ENCODE measurements at regions not wholly inside any gene's neighbourhood (a gene's known extent, or its start where the extent isn't known, plus 50 kb on each side); places are given as distances from the start of the nearest gene placed in this dataset.

DNA sequence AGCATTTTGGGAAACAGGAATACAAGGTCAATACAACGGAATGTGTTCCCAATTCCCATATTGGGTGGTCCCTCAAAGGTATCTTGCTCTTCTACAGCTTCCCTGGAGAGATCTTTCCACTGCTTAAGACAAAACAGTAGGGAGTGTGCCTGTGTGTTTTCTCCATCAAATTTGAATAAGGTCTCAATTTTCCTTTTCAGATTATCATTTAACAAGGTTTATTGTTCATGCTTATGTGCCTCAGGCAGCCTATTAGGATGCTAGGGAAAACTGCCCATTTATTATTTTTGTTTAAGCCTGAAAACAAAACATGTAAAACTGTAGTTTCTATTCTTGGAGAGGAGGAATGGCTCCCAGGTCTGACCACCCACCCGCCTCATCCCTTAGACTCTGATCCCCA lies 622.7 kb downstream of the LMO4 start:
- peaks cover 13% of the 10 kb centered on the region for H3K4me1 Mint-ChIP-seq (ENCODE audit: low read depth)
- intact Hi-C loops (cut with micrococcal nuclease) = no loop called here
- H3K27me3 Mint-ChIP-seq = peaks cover 1% of the 10 kb centered on the region
- no peak overlapping the region for H3K27ac Mint-ChIP-seq
- no peaks in the 10 kb centered on the region for H3K36me3 Mint-ChIP-seq (ENCODE audit: low read depth)
- no peak overlapping the region for H3K4me3 Mint-ChIP-seq
- no peaks in the 10 kb centered on the region for H3K9me3 Mint-ChIP-seq

DNA sequence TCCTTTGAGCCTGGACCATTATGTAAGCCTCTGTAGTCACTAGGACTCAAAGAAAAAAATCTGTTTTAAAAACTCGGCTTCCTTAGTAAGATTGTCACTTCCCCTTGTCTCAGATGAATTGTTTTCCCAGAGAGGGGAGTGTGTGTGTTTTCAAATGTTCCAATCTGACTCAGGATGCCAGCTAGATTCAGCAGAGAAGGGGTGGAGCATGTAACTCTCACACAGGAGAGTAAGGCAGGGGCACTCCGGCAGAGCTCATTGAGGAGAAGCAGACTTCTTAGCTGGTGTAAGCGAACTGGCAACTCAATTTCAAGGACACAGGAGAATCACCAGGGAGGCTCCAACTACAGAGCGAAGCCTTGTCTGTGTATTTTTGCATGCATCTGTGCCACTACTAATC lies 623.2 kb downstream of the LMO4 start:
- Mint-ChIP-seq H3K36me3 (ENCODE audit: low read depth) (no peaks in the 10 kb centered on the region), H3K4me1 (ENCODE audit: low read depth) (peaks cover 13% of the 10 kb centered on the region), H3K27me3 (peaks cover 1% of the 10 kb centered on the region), H3K4me3 (no peak overlapping the region), H3K27ac (no peak overlapping the region), H3K9me3 (no peaks in the 10 kb centered on the region)
- intact Hi-C loops (cut with micrococcal nuclease) = loop anchor here (2.0 kb wide), 2 partner anchors 625 to 819 kb away; no protein-coding TSS in a partner anchor

GRCh38 chr1:87953121-87953520 lies 624.4 kb downstream of the LMO4 start:
- Mint-ChIP-seq H3K4me1 (ENCODE audit: low read depth) (peaks cover 13% of the 10 kb centered on the region), H3K4me3 (no peak overlapping the region), H3K27ac (no peak overlapping the region), H3K27me3 (peaks cover 1% of the 10 kb centered on the region), H3K36me3 (ENCODE audit: low read depth) (no peaks in the 10 kb centered on the region), H3K9me3 (no peaks in the 10 kb centered on the region)
- intact Hi-C loops (cut with micrococcal nuclease) = loop anchor here (1.0 to 2.0 kb wide), 3 partner anchors 626 to 820 kb away; no protein-coding TSS in a partner anchor

DNA sequence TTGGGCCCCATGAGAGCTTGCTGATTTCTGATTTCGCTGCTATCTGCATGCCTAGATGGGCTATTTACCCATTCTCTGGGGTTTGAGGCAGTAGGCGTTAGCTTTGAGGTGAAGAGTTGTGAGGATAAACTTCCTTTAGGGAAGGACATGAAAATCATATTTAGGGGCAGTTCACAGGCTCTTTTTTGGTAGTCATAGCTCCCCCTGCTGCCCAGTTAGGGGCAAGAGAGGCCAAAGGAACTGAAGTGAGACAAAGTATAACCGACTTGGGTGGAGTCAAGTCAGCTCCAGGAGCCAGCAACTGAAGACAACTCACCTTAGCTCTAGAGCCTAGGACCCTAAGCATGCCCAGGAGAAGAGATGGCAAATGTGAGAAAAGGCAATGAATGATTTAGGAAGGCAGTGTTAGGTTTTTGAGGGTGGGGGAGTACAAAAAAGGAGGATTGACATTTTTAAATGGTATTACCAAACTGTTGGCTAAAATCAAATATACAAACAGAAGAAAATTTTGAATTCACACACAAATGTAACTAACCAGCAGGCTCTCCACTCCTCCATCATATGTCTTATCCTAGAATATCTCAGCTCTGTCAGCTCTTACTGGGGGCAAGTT lies 625.2 kb downstream of the LMO4 start:
- no peaks in the 10 kb centered on the region for H3K9me3 Mint-ChIP-seq
- H3K4me1 Mint-ChIP-seq (ENCODE audit: low read depth) = peaks cover 13% of the 10 kb centered on the region
- H3K27ac Mint-ChIP-seq = no peak overlapping the region
- intact Hi-C loops (cut with micrococcal nuclease) = loop anchor here (1.0 to 2.0 kb wide), 3 partner anchors 627 to 821 kb away; no protein-coding TSS in a partner anchor
- H3K4me3 Mint-ChIP-seq = no peak overlapping the region
- H3K27me3 Mint-ChIP-seq = peaks cover 1% of the 10 kb centered on the region
- no peaks in the 10 kb centered on the region for H3K36me3 Mint-ChIP-seq (ENCODE audit: low read depth)

GRCh38 chr1:87955038-87955437 lies 626.4 kb downstream of the LMO4 start:
- Mint-ChIP-seq H3K4me3 (no peak overlapping the region), H3K27me3 (peaks cover 1% of the 10 kb centered on the region)

DNA sequence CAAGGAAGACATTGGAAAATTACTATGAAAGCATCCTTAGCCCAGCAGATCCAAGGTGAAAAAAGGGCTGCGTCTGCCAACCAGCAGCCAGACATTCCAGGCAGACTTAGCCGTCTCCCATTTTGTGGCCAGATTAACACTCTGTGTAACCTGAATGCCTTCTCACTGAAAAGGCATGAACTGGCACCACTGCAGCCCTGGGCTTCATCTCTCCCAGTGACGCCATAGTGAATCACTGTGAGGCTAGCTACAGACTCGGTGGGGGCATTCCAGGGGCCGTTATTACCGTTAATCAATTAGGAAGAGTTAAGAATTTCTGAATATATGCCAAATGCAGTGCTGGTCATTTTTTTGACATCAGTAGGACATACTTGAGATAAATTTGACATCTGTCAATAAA lies 627.4 kb downstream of the LMO4 start:
- Mint-ChIP-seq H3K4me3 (no peak overlapping the region), H3K36me3 (ENCODE audit: low read depth) (no peaks in the 10 kb centered on the region), H3K27me3 (peaks cover 1% of the 10 kb centered on the region), H3K4me1 (ENCODE audit: low read depth) (peaks cover 13% of the 10 kb centered on the region), H3K9me3 (no peaks in the 10 kb centered on the region), H3K27ac (no peak overlapping the region)
- intact Hi-C loops (cut with micrococcal nuclease) = no loop called here

More at GRCh38 chr1:87955038-87955437, 626.4 kb downstream of the LMO4 start:
- Mint-ChIP-seq H3K27ac (no peak overlapping the region), H3K36me3 (ENCODE audit: low read depth) (no peaks in the 10 kb centered on the region), H3K9me3 (no peaks in the 10 kb centered on the region), H3K4me1 (ENCODE audit: low read depth) (peaks cover 13% of the 10 kb centered on the region)
- intact Hi-C loops (cut with micrococcal nuclease) = no loop called here

- no peaks in the 10 kb centered on the region for H3K9me3 Mint-ChIP-seq
- intact Hi-C loops (cut with micrococcal nuclease) = no loop called here
- H3K27ac Mint-ChIP-seq = no peak overlapping the region
- H3K27me3 Mint-ChIP-seq = peaks cover 1% of the 10 kb centered on the region
- no peaks in the 10 kb centered on the region for H3K36me3 Mint-ChIP-seq (ENCODE audit: low read depth)
- no peak overlapping the region for H3K4me3 Mint-ChIP-seq
- H3K4me1 Mint-ChIP-seq (ENCODE audit: low read depth) = peaks cover 11% of the 10 kb centered on the region
These were observed 628.1 kb downstream of the LMO4 start for GRCh38 chr1:87956750-87957149.

- H3K9me3 Mint-ChIP-seq = no peaks in the 10 kb centered on the region
- peaks cover 7% of the 10 kb centered on the region for H3K4me1 Mint-ChIP-seq (ENCODE audit: low read depth)
- peaks cover 1% of the 10 kb centered on the region for H3K27me3 Mint-ChIP-seq
- no peaks in the 10 kb centered on the region for H3K36me3 Mint-ChIP-seq (ENCODE audit: low read depth)
- H3K4me3 Mint-ChIP-seq = no peak overlapping the region
- H3K27ac Mint-ChIP-seq = no peak overlapping the region
- intact Hi-C loops (cut with micrococcal nuclease) = no loop called here
These were observed 628.7 kb downstream of the LMO4 start for GRCh38 chr1:87957331-87957730.

DNA sequence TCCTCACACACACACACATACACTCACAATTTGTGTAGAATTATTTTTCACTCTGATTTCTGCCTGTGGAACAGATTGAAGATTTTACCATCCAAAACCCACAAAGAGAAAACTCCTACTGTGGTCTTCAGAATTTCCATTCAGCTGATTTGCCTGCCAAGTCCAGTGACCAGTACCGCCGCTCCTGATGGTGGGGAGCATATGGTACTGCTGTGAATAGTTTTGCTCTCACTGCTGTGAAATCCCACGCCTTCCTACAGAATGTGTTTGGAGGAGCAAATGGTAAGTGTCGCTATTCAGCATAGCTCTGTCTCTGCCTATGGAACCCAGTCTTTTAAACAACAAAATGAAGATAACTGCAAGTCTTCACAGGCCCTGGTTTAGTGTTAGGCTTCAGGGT lies 629.5 kb downstream of the LMO4 start:
- Mint-ChIP-seq H3K9me3 (no peaks in the 10 kb centered on the region), H3K27me3 (no peaks in the 10 kb centered on the region), H3K27ac (no peak overlapping the region), H3K36me3 (ENCODE audit: low read depth) (no peaks in the 10 kb centered on the region), H3K4me3 (no peak overlapping the region), H3K4me1 (ENCODE audit: low read depth) (peaks cover 7% of the 10 kb centered on the region)
- intact Hi-C loops (cut with micrococcal nuclease) = no loop called here

DNA sequence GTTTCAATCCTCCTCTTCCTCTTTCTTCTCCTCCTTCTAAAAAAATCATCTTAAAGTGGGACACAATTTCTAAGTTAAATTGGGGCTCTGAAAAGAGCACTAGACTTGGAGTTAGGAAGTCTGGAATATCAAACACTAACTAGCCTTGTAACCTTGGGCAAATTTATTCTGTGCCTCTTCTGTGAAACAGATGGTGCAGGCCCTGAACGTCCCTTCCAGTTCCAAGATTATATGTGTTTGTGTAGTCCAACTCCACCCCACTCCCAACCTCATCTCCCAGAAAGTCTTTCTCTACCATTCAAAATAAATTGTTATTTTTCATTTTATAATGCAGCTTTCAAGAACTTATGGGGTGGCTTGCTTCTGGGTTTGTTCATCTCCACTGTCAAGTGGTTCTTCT lies 630.0 kb downstream of the LMO4 start:
- no peak overlapping the region for H3K27ac Mint-ChIP-seq
- intact Hi-C loops (cut with micrococcal nuclease) = no loop called here
- no peaks in the 10 kb centered on the region for H3K9me3 Mint-ChIP-seq
- peaks cover 4% of the 10 kb centered on the region for H3K4me1 Mint-ChIP-seq (ENCODE audit: low read depth)
- no peak overlapping the region for H3K4me3 Mint-ChIP-seq
- no peaks in the 10 kb centered on the region for H3K27me3 Mint-ChIP-seq
- H3K36me3 Mint-ChIP-seq (ENCODE audit: low read depth) = no peaks in the 10 kb centered on the region

DNA sequence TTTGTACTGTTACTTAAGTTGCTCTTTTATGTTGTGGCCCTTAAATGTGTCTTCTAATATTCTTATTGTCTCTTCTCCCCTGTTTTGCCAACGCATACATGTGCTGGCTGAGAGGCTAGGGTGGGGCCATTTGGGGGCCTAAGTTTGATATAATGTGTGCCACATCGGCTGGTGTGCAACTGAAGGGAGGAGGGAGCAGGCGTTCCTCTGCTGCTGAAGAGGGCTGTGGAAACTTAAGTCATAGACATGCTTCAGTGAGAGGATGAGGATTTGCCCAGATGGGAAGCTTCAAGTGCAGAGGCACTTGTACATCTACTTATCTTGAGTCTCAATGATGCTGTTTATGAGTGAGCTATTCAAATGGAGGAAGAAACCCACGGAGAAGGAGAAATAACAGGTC lies 630.6 kb downstream of the LMO4 start:
- H3K27me3 Mint-ChIP-seq = no peaks in the 10 kb centered on the region
- no peak overlapping the region for H3K4me3 Mint-ChIP-seq
- H3K9me3 Mint-ChIP-seq = no peaks in the 10 kb centered on the region
- H3K36me3 Mint-ChIP-seq (ENCODE audit: low read depth) = no peaks in the 10 kb centered on the region
- no peaks in the 10 kb centered on the region for H3K4me1 Mint-ChIP-seq (ENCODE audit: low read depth)
- no peak overlapping the region for H3K27ac Mint-ChIP-seq
- intact Hi-C loops (cut with micrococcal nuclease) = no loop called here

DNA sequence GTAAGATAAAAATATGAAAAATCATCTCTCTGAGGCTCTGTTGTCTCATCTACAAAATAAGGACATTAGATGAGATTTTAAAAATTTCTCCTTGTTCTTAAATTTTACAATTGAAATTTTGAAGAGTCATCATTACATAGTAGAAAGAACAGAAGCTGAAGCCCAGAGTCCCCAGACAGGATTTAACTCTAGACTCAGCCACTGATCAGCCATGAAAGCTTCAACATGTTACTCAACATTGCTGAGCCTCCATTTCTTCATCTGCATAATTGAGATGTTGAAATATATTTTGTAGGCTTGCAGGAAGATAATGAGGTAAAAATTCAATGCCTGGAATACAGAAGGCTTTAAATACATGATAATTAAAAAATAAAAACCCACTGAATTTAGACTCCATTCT lies 633.3 kb downstream of the LMO4 start:
- intact Hi-C loops (cut with micrococcal nuclease) = no loop called here
- Mint-ChIP-seq H3K9me3 (no peaks in the 10 kb centered on the region), H3K4me3 (no peak overlapping the region), H3K27ac (no peak overlapping the region), H3K27me3 (no peaks in the 10 kb centered on the region), H3K4me1 (ENCODE audit: low read depth) (no peaks in the 10 kb centered on the region), H3K36me3 (ENCODE audit: low read depth) (no peaks in the 10 kb centered on the region)

DNA sequence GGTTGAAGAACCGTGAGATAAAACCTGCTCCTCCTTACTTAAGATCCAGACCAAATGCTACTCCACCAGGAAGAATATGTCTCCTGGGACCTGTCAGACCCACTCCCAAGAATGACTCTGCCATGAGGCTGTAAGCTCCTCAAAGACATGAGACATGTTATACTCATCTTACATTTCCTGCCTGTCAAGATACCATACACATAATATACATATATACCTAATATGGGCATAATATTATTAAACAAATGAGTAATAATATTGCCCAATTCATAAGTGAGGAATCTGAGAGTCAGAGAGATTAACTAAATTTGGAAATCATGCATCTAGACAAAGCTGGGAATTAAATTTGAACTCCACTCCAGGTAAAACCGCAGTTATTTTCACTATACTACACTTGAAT lies 634.9 kb downstream of the LMO4 start:
- Mint-ChIP-seq H3K4me3 (no peak overlapping the region), H3K27me3 (no peaks in the 10 kb centered on the region), H3K9me3 (no peaks in the 10 kb centered on the region), H3K27ac (no peak overlapping the region), H3K36me3 (ENCODE audit: low read depth) (no peaks in the 10 kb centered on the region), H3K4me1 (ENCODE audit: low read depth) (no peaks in the 10 kb centered on the region)
- intact Hi-C loops (cut with micrococcal nuclease) = no loop called here

DNA sequence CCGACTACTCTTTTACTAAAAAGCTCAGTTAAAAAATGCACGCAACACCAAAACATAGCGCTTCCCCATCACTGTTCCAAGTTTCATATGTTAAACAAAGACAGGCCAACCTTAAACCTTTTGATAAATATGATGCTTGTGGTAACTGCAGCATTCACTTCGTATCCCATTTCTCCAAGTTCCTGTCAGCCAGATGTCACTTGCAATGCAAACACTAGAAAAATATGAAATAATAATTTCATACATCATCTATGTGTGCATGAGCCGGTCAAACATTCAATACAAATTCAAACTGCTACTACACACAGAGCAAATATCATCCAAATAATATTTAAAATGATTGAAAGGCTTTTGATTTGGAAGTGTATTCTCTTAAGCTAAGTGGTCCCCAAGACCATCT lies 636.5 kb downstream of the LMO4 start:
- intact Hi-C loops (cut with micrococcal nuclease) = no loop called here
- Mint-ChIP-seq H3K27ac (no peak overlapping the region), H3K36me3 (ENCODE audit: low read depth) (no peaks in the 10 kb centered on the region), H3K27me3 (no peaks in the 10 kb centered on the region), H3K9me3 (no peaks in the 10 kb centered on the region), H3K4me1 (ENCODE audit: low read depth) (no peaks in the 10 kb centered on the region), H3K4me3 (no peak overlapping the region)

All from dendritic cell treated with granulocyte-macrophage colony-stimulating factor and Interleukin-4, amounts not matched to agents 40 ng/mL and 50 ng/mL, for 4 days (primary cell).